ENCODE measurements at regions not wholly inside any gene's neighbourhood (a gene's known extent, or its start where the extent isn't known, plus 50 kb on each side); places are given as distances from the start of the nearest gene placed in this dataset.

GRCh38 chr1:56215771-56216170, 363.6 kb downstream of the PLPP3 start:
- Mint-ChIP-seq H3K4me1 (ENCODE audit: low read depth in 2 of 2) (no peaks in the 10 kb centered on the region), H3K9me3 (no peaks in the 10 kb centered on the region), H3K36me3 (ENCODE audit: insufficient read depth) (no peaks in the 10 kb centered on the region), H3K4me3 (no peak overlapping the region), H3K27me3 (no peaks in the 10 kb centered on the region), H3K27ac (no peak overlapping the region)
- no peak for DNase-seq
- ATAC-seq (replicated peaks) = no peak

DNA sequence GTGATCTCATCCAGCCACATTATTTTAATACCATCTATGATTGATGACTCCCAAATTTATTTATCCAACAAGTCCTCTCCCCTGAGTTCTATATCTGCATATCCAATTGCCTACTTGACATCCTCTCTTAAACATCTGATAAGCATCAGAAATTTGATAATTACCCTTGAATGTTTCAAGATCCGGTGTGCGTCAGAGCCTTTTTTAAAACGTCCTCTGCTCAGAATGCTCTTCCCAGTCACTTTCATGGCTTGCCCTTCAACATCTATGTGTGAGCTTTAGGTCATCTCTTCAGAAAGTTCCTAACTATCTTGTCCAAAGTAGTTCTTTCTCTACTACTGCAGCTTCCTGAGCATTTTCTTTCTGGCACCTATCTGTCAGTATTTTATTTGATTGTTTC, 364.3 kb downstream of the PLPP3 start:
- no peak overlapping the region for H3K4me3 Mint-ChIP-seq
- H3K27ac Mint-ChIP-seq = no peak overlapping the region
- DNase-seq (no peak), ATAC-seq (replicated peaks) (no peak)
- H3K36me3 Mint-ChIP-seq (ENCODE audit: insufficient read depth) = no peaks in the 10 kb centered on the region
- H3K27me3 Mint-ChIP-seq = no peaks in the 10 kb centered on the region
- no peaks in the 10 kb centered on the region for H3K4me1 Mint-ChIP-seq (ENCODE audit: low read depth in 2 of 2)
- H3K9me3 Mint-ChIP-seq = no peaks in the 10 kb centered on the region

DNA sequence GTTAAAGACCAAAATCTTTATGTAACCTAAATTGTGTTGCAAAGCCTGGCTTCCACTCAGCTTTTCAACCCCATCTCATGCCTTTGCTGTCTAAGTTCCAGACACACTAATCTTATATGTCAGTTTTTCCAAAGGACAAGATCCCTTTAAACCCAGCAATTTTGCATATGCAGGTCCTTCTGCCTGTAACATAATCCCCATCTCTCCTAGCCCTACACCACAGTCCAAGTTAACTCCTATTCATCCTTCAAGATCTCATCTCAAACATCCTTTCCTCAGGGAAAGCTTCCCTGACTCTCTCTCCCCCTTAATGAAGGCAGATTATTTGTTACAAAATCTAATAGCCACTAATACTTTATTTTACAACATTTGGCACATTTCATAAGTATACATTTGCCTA, 366.3 kb downstream of the PLPP3 start:
- Mint-ChIP-seq H3K27ac (no peak overlapping the region), H3K9me3 (no peaks in the 10 kb centered on the region), H3K4me3 (no peak overlapping the region), H3K4me1 (ENCODE audit: low read depth in 2 of 2) (no peaks in the 10 kb centered on the region), H3K36me3 (ENCODE audit: insufficient read depth) (no peaks in the 10 kb centered on the region), H3K27me3 (no peaks in the 10 kb centered on the region)
- no peak for ATAC-seq (replicated peaks)
- no peak for DNase-seq

DNA sequence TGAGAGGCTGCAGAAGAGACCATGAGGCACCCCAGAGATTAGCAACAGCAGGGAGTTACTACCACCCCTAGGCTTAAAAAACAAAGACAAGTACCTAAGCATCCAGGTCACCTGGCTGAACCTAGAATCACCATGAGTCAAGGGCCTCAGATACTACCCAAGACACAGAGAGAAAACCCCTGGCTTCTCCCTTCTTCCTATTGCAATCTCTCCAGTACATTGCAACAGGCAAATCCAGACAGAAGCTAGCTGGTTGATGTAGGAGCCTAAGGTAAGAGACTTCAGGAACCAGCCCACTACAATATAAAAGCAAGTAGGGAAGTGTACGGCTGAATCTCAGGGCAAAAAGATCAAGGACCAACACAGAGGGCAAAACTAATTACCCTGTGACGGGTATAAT, 367.2 kb downstream of the PLPP3 start:
- Mint-ChIP-seq H3K27me3 (no peaks in the 10 kb centered on the region), H3K4me3 (no peak overlapping the region), H3K4me1 (ENCODE audit: low read depth in 2 of 2) (no peaks in the 10 kb centered on the region), H3K36me3 (ENCODE audit: insufficient read depth) (no peaks in the 10 kb centered on the region), H3K27ac (no peak overlapping the region), H3K9me3 (no peaks in the 10 kb centered on the region)
- DNase-seq (no peak), ATAC-seq (replicated peaks) (no peak)

GRCh38 chr1:56206391-56206790, 373.0 kb downstream of the PLPP3 start:
- no peaks in the 10 kb centered on the region for H3K27me3 Mint-ChIP-seq
- no peak overlapping the region for H3K4me3 Mint-ChIP-seq
- no peaks in the 10 kb centered on the region for H3K36me3 Mint-ChIP-seq (ENCODE audit: insufficient read depth)
- no peak for DNase-seq
- no peaks in the 10 kb centered on the region for H3K4me1 Mint-ChIP-seq (ENCODE audit: low read depth in 2 of 2)
- no peak overlapping the region for H3K27ac Mint-ChIP-seq
- H3K9me3 Mint-ChIP-seq = peaks cover 0 to 3% of the 10 kb centered on the region in 2 donors
- no peak for ATAC-seq (replicated peaks)

- no peak overlapping the region for H3K27ac Mint-ChIP-seq
- no peak for ATAC-seq (replicated peaks)
- no peaks in the 10 kb centered on the region for H3K4me1 Mint-ChIP-seq (ENCODE audit: low read depth in 2 of 2)
- DNase-seq = no peak
- no peak overlapping the region for H3K4me3 Mint-ChIP-seq
- H3K36me3 Mint-ChIP-seq (ENCODE audit: insufficient read depth) = no peaks in the 10 kb centered on the region
- H3K9me3 Mint-ChIP-seq = peaks cover 0 to 3% of the 10 kb centered on the region in 2 donors
- no peaks in the 10 kb centered on the region for H3K27me3 Mint-ChIP-seq
Observed at GRCh38 chr1:56204206-56204605, 375.2 kb downstream of the PLPP3 start.

DNA sequence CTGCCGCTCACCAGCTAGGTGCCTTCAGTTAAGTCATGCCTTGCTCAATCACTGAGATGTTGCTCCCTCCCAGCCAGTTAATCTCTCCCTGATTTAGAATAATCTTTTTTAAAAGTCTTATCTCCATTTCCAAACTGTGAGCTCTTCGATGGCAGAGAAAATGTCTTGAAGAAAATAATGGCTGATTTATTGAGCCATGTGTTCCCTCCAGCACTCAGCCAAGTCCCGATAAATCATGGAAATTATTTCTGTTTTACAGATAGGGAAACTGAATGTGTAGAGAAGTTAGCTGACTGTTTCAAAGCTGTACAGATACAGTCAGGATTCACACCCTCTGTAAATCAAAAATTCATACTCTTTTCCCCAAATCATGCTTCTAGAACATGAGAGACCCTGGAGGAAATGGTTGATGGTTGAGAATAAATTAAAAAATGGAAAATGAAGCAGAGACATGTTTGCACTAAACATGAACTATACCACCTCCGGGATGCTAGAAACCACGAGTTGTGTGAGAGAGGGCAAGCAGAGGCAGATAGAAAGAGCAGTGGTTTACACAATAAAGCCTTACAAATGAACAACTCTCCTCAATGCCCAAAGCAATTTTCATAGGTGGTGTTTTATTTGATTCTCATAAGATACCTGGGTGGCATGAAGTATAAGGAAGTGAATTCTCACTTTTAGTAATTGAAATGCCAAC, 376.4 kb downstream of the PLPP3 start:
- no peak for ATAC-seq (replicated peaks)
- no peaks in the 10 kb centered on the region for H3K36me3 Mint-ChIP-seq (ENCODE audit: insufficient read depth)
- no peaks in the 10 kb centered on the region for H3K4me1 Mint-ChIP-seq (ENCODE audit: low read depth in 2 of 2)

GRCh38 chr1:56202186-56202585, 377.2 kb downstream of the PLPP3 start:
- no peak overlapping the region for H3K27ac Mint-ChIP-seq
- peaks cover 0 to 3% of the 10 kb centered on the region in 2 donors for H3K9me3 Mint-ChIP-seq
- no peaks in the 10 kb centered on the region for H3K27me3 Mint-ChIP-seq
- no peak overlapping the region for H3K4me3 Mint-ChIP-seq
- H3K4me1 Mint-ChIP-seq (ENCODE audit: low read depth in 2 of 2) = no peaks in the 10 kb centered on the region
- no peaks in the 10 kb centered on the region for H3K36me3 Mint-ChIP-seq (ENCODE audit: insufficient read depth)
- DNase-seq (no peak), ATAC-seq (replicated peaks) (no peak)

More for the DNA sequence above, 376.4 kb downstream of the PLPP3 start:
- Mint-ChIP-seq H3K4me3 (no peak overlapping the region), H3K27me3 (no peaks in the 10 kb centered on the region), H3K9me3 (peaks cover 0 to 3% of the 10 kb centered on the region in 2 donors), H3K27ac (no peak overlapping the region)
- no peak for DNase-seq

DNA sequence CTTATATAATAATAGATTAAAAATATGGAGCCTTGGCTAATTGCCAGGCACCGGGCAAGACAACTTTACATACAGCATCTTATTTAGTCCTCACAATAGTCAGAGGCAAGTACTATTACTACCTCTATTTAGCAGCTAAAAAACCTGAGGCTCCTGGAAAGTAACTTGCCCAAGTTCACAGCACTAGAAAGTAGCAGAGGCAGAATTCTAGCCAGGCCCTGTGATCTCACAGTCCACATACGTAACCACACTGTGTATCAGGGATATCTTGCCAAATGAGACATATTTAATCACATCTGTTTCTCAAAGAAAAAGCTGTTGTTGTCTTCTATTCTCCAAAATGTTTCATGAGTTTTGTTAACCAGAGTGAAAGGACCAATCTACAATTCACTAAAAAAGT, 378.5 kb downstream of the PLPP3 start:
- DNase-seq (no peak), ATAC-seq (replicated peaks) (no peak)
- peaks cover 0 to 3% of the 10 kb centered on the region in 2 donors for H3K9me3 Mint-ChIP-seq
- H3K4me1 Mint-ChIP-seq (ENCODE audit: low read depth in 2 of 2) = no peaks in the 10 kb centered on the region
- H3K27ac Mint-ChIP-seq = no peak overlapping the region
- H3K4me3 Mint-ChIP-seq = no peak overlapping the region
- H3K36me3 Mint-ChIP-seq (ENCODE audit: insufficient read depth) = no peaks in the 10 kb centered on the region
- no peaks in the 10 kb centered on the region for H3K27me3 Mint-ChIP-seq

DNA sequence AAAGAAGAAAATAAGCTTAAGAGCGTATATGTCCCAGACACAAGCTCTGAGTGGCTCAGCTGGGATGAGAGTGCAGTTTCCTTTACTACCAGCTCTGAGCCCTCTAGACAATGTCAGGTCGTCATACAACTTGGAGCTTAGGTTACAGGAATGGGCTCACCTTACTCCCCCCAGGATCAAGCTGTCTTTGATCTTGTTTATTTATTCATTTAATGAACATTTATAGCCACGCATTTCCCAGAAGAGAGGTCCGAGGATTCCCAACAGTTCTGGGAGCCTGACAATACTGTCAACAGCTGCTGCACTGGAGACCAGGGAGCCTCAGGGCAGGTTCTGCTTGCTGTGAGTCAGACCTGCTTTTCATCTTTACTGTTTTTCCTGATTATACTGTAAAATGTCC, 378.9 kb downstream of the PLPP3 start:
- Mint-ChIP-seq H3K27me3 (no peaks in the 10 kb centered on the region), H3K4me1 (ENCODE audit: low read depth in 2 of 2) (no peaks in the 10 kb centered on the region), H3K27ac (no peak overlapping the region), H3K36me3 (ENCODE audit: insufficient read depth) (no peaks in the 10 kb centered on the region), H3K4me3 (no peak overlapping the region), H3K9me3 (peaks cover 0 to 3% of the 10 kb centered on the region in 2 donors)
- DNase-seq (no peak), ATAC-seq (replicated peaks) (no peak)

GRCh38 chr1:56199956-56200355, 379.4 kb downstream of the PLPP3 start:
- no peak overlapping the region for H3K4me3 Mint-ChIP-seq
- DNase-seq (no peak), ATAC-seq (replicated peaks) (no peak)
- no peak overlapping the region for H3K27ac Mint-ChIP-seq
- H3K36me3 Mint-ChIP-seq (ENCODE audit: insufficient read depth) = no peaks in the 10 kb centered on the region
- H3K27me3 Mint-ChIP-seq = no peaks in the 10 kb centered on the region
- no peaks in the 10 kb centered on the region for H3K4me1 Mint-ChIP-seq (ENCODE audit: low read depth in 2 of 2)
- peaks cover 0 to 3% of the 10 kb centered on the region in 2 donors for H3K9me3 Mint-ChIP-seq

DNA sequence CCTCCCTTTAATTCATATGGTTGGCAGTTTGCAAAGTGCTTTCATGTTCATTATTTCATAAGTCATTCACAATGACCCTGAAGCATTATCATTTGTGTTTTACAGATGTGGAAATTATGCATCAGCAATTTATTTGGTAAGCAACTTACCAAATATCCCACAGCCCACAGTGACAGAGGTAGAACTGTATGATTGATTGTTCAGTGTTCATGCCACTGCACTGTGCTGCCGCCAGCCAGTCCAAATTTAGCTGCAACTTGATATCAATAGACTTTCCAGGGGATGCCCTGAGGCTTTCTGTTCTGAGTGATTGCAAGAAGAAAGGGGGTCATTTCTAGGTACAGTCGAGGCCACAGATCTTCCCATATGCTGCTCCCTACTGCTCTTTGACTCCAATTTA, 380.3 kb downstream of the PLPP3 start:
- no peak for DNase-seq
- Mint-ChIP-seq H3K27ac (no peak overlapping the region), H3K36me3 (ENCODE audit: insufficient read depth) (no peaks in the 10 kb centered on the region), H3K9me3 (peaks cover 0 to 3% of the 10 kb centered on the region in 2 donors), H3K4me3 (no peak overlapping the region), H3K27me3 (no peaks in the 10 kb centered on the region), H3K4me1 (ENCODE audit: low read depth in 2 of 2) (no peaks in the 10 kb centered on the region)
- ATAC-seq (replicated peaks) = no peak

GRCh38 chr1:56197946-56198345, 381.4 kb downstream of the PLPP3 start:
- Mint-ChIP-seq H3K27ac (no peak overlapping the region), H3K27me3 (no peaks in the 10 kb centered on the region), H3K4me3 (no peak overlapping the region), H3K4me1 (ENCODE audit: low read depth in 2 of 2) (no peaks in the 10 kb centered on the region), H3K36me3 (ENCODE audit: insufficient read depth) (no peaks in the 10 kb centered on the region), H3K9me3 (peaks cover 0 to 3% of the 10 kb centered on the region in 2 donors)
- no peak for ATAC-seq (replicated peaks)
- no peak for DNase-seq

- DNase-seq (no peak), ATAC-seq (replicated peaks) (no peak)
- Mint-ChIP-seq H3K4me3 (no peak overlapping the region), H3K36me3 (ENCODE audit: insufficient read depth) (no peaks in the 10 kb centered on the region), H3K27me3 (no peaks in the 10 kb centered on the region), H3K27ac (no peak overlapping the region), H3K9me3 (peaks cover 0 to 2% of the 10 kb centered on the region in 2 donors), H3K4me1 (ENCODE audit: low read depth in 2 of 2) (no peaks in the 10 kb centered on the region)
Observed at GRCh38 chr1:56196839-56197238, 382.5 kb downstream of the PLPP3 start.

All from effector memory CD8-positive, alpha-beta T cell (primary cell).